ENCODE measurements at regions not wholly inside any gene's neighbourhood (a gene's known extent, or its start where the extent isn't known, plus 50 kb on each side); places are given as distances from the start of the nearest gene placed in this dataset.

- no peak for DNase-seq
Measured at GRCh38 chr5:174159327-174160114, 114.0 kb downstream of the NSG2 start.

- DNase-seq, result no peak
Measured at GRCh38 chr5:174165406-174165805, 119.9 kb downstream of the NSG2 start.

GRCh38 chr5:174166231-174167079 lies 120.9 kb downstream of the NSG2 start:
- no peak for DNase-seq

GRCh38 chr5:174167080-174167910 lies 121.8 kb downstream of the NSG2 start:
- DNase-seq, result no peak

GRCh38 chr5:174172152-174172551 lies 126.6 kb downstream of the NSG2 start:
- no peak for DNase-seq

GRCh38 chr5:174172566-174172965 lies 127.1 kb downstream of the NSG2 start:
- no peak for DNase-seq

- DNase-seq, result no peak
Measured at GRCh38 chr5:174173766-174174165, 128.3 kb downstream of the NSG2 start.

- no peak for DNase-seq
Measured at GRCh38 chr5:174175716-174176268, 130.3 kb downstream of the NSG2 start.

- DNase-seq, result no peak
Measured at GRCh38 chr5:174176511-174176910, 131.0 kb downstream of the NSG2 start.

GRCh38 chr5:174177531-174177930 lies 132.0 kb downstream of the NSG2 start:
- DNase-seq, result no peak

GRCh38 chr5:174177976-174178605 lies 132.6 kb downstream of the NSG2 start:
- DNase-seq, result no peak

- DNase-seq, result no peak
Measured at GRCh38 chr5:174180639-174181038, 135.1 kb downstream of the NSG2 start.

GRCh38 chr5:174182111-174182510 lies 136.6 kb downstream of the NSG2 start:
- no peak for DNase-seq

- DNase-seq, result no peak
Measured at GRCh38 chr5:174183701-174184100, 138.2 kb downstream of the NSG2 start.

- DNase-seq, result no peak
Measured at GRCh38 chr5:174185506-174185905, 140.0 kb downstream of the NSG2 start.

- no peak for DNase-seq
Measured at GRCh38 chr5:174186096-174186695, 140.7 kb downstream of the NSG2 start.

GRCh38 chr5:174187001-174187400 lies 141.5 kb downstream of the NSG2 start:
- no peak for DNase-seq

GRCh38 chr5:174187481-174187880 lies 142.0 kb downstream of the NSG2 start:
- no peak for DNase-seq

- no peak for DNase-seq
Measured at GRCh38 chr5:174188295-174188694, 142.8 kb downstream of the NSG2 start.

- no peak for DNase-seq
Measured at GRCh38 chr5:174189654-174190541, 144.4 kb downstream of the NSG2 start.

GRCh38 chr5:174191076-174191475 lies 145.6 kb downstream of the NSG2 start:
- DNase-seq, result no peak

All from activated CD8-positive, alpha-beta memory T cell treated with anti-CD3 and anti-CD28 coated beads, Interleukin-2, amount 50 U/mL, for 4 hours (primary cell).